H9 (cell line): ENCODE measurements at regions not wholly inside any gene's neighbourhood (a gene's known extent, or its start where the extent isn't known, plus 50 kb on each side); places are given as distances from the start of the nearest gene placed in this dataset.

ENCODE experiments used
- DNase-seq: peaks from one replicate; pipeline ENCODE4 v3.0.0-alpha.2; 2017
- H2AFZ ChIP-seq: one replicate; pipeline ENCODE4 v1.6.1; 2013; ENCODE audit warnings: mild to moderate bottlenecking, low read length, control low read depth, moderate library complexity
- H2AK5ac ChIP-seq: 2 replicates; pipeline ENCODE4 v1.6.1; 2013; ENCODE audit warnings: low read length, control low read depth, mixed read lengths; ENCODE audit not compliant: insufficient read length
- H2BK120ac ChIP-seq: one replicate; pipeline ENCODE4 v1.6.1; 2013; ENCODE audit warnings: low read depth, mild to moderate bottlenecking, low read length, control low read depth, inconsistent platforms; ENCODE audit not compliant: poor library complexity, severe bottlenecking
- H2BK12ac ChIP-seq: 2 replicates; pipeline ENCODE4 v1.6.1; 2013; ENCODE audit warnings: low read length, control low read depth, mixed read lengths, low read depth; ENCODE audit not compliant: insufficient read length
- H2BK15ac ChIP-seq: 2 replicates; pipeline ENCODE4 v1.6.1; 2013; ENCODE audit warnings: low read depth, low read length, control low read depth
- H2BK20ac ChIP-seq: one replicate; pipeline ENCODE4 v1.6.1; 2013; ENCODE audit warnings: low read depth, mild to moderate bottlenecking, low read length, control low read depth, inconsistent platforms; ENCODE audit not compliant: poor library complexity, severe bottlenecking
- H2BK5ac ChIP-seq: 2 replicates; pipeline ENCODE4 v1.6.1; 2013; ENCODE audit warnings: low read length, control low read depth, mixed read lengths; ENCODE audit not compliant: insufficient read length
- H3K14ac ChIP-seq: 2 replicates; pipeline ENCODE4 v1.6.1; 2013; ENCODE audit warnings: low read length, control low read depth; ENCODE audit not compliant: insufficient read depth
- H3K18ac ChIP-seq: 2 replicates; pipeline ENCODE4 v1.6.1; 2013; ENCODE audit warnings: low read depth, mild to moderate bottlenecking, mixed read lengths, low read length, control low read depth; ENCODE audit not compliant: insufficient read length
- H3K23ac ChIP-seq: 2 replicates; pipeline ENCODE4 v1.6.1; 2013; ENCODE audit warnings: low read length, control low read depth, mixed read lengths, low read depth; ENCODE audit not compliant: insufficient read length
- H3K23me2 ChIP-seq: 2 replicates; pipeline ENCODE4 v1.6.1; 2013; ENCODE audit warnings: low read depth, mild to moderate bottlenecking, mixed read lengths, low read length, control low read depth; ENCODE audit not compliant: insufficient read length, poor library complexity, severe bottlenecking
- H3K27ac ChIP-seq: 2 replicates; pipeline ENCODE4 v1.5.1; 2013; ENCODE audit warnings: low read length, control low read depth, mixed read lengths, low read depth; ENCODE audit not compliant: insufficient read length
- H3K27me3 ChIP-seq: 2 replicates; pipeline ENCODE4 v1.6.1; 2013; ENCODE audit warnings: low read length, control low read depth, inconsistent platforms; ENCODE audit not compliant: insufficient read depth
- H3K4ac ChIP-seq: 2 replicates; pipeline ENCODE4 v1.6.1; 2013; ENCODE audit warnings: low read depth, mild to moderate bottlenecking, control low read depth, inconsistent platforms, low read length, moderate library complexity
- H3K4me1 ChIP-seq: 2 replicates; pipeline ENCODE4 v1.6.1; 2013; ENCODE audit warnings: low read length, control low read depth, inconsistent platforms; ENCODE audit not compliant: insufficient read depth
- H3K4me2 ChIP-seq: 2 replicates; pipeline ENCODE4 v1.6.1; 2013; ENCODE audit warnings: low read length, control low read depth, mixed read lengths; ENCODE audit not compliant: insufficient read length, insufficient read depth
- H3K56ac ChIP-seq: 2 replicates; pipeline ENCODE4 v1.6.1; 2013; ENCODE audit warnings: low read depth, mild to moderate bottlenecking, mixed read lengths, low read length, control low read depth; ENCODE audit not compliant: insufficient read length
- H3K79me1 ChIP-seq: 2 replicates; pipeline ENCODE4 v1.6.1; 2013; ENCODE audit warnings: low read depth, mild to moderate bottlenecking, moderate library complexity, low read length, control low read depth, inconsistent platforms; ENCODE audit not compliant: insufficient read depth, poor library complexity, severe bottlenecking
- H3K79me2 ChIP-seq: 2 replicates; pipeline ENCODE4 v1.6.1; 2013; ENCODE audit warnings: low read length, control low read depth, inconsistent platforms; ENCODE audit not compliant: insufficient read depth
- H3K9ac ChIP-seq: 2 replicates; pipeline ENCODE4 v1.6.1; 2013; ENCODE audit warnings: low read length, control low read depth, mixed read lengths; ENCODE audit not compliant: insufficient read length; ENCODE audit errors: extremely low read depth
- H3K9me3 ChIP-seq: one replicate; pipeline ENCODE4 v1.6.1; 2013; ENCODE audit warnings: low read depth, low read length, inconsistent platforms; ENCODE audit not compliant: control insufficient read depth
- H3T11ph ChIP-seq: one replicate; pipeline ENCODE4 v1.6.1; 2013; ENCODE audit warnings: mild to moderate bottlenecking, low read length, control low read depth, inconsistent platforms
- H4K20me1 ChIP-seq: one replicate; pipeline ENCODE4 v1.6.1; 2013; ENCODE audit not compliant: control insufficient read depth, insufficient read length, insufficient read depth
- H4K5ac ChIP-seq: 2 replicates; pipeline ENCODE4 v1.6.1; 2013; ENCODE audit warnings: low read depth, mild to moderate bottlenecking, mixed read lengths, low read length, control low read depth; ENCODE audit not compliant: insufficient read length
- H4K8ac ChIP-seq: replicated peaks from 2 replicates; pipeline ENCODE4 v1.6.1; 2013; ENCODE audit warnings: low read length, control low read depth, mixed read lengths, low read depth; ENCODE audit not compliant: insufficient read length
- H4K91ac ChIP-seq: 2 replicates; pipeline ENCODE4 v1.6.1; 2013; ENCODE audit warnings: low read depth, mild to moderate bottlenecking, moderate library complexity, mixed read lengths, low read length, control low read depth; ENCODE audit not compliant: insufficient read length
- H3K27ac Mint-ChIP-seq, 3 experiments: 2 replicates in 2 of 3; 3 replicates in 1 of 3; pipeline ENCODE4 v1.8.0; 2020 to 2021; ENCODE audit warnings: mixed read lengths in 3 of 3, mild to moderate bottlenecking in 1 of 3, moderate library complexity in 1 of 3
- H3K27me3 Mint-ChIP-seq: 2 replicates; pipeline ENCODE4 v1.8.0; 2021; ENCODE audit warnings: low read depth, mild to moderate bottlenecking, moderate library complexity, mixed read lengths
- H3K36me3 Mint-ChIP-seq, 3 experiments: 2 replicates in 2 of 3; 3 replicates in 1 of 3; pipeline ENCODE4 v1.8.0; 2020 to 2021; ENCODE audit warnings: low read depth in 3 of 3, mixed read lengths in 3 of 3; ENCODE audit not compliant: insufficient read depth in 1 of 3
- H3K4me1 Mint-ChIP-seq, 2 experiments: 2 replicates each; pipeline ENCODE4 v1.8.0; 2020; ENCODE audit warnings: mixed read lengths in 2 of 2
- H3K4me3 Mint-ChIP-seq, 2 experiments: 2 replicates in 1 of 2; 3 replicates in 1 of 2; pipeline ENCODE4 v1.8.0; 2020 to 2021; ENCODE audit warnings: mild to moderate bottlenecking in 2 of 2, mixed read lengths in 2 of 2, moderate library complexity in 1 of 2
- H3K9me3 Mint-ChIP-seq, 2 experiments: 2 replicates in 1 of 2; 3 replicates in 1 of 2; pipeline ENCODE4 v1.8.0; 2020; ENCODE audit warnings: mild to moderate bottlenecking in 2 of 2, mixed read lengths in 2 of 2, moderate library complexity in 1 of 2
- WGBS: extraction: QIAGEN DNeasy Blood & Tissue Kit; methylation state at CpG from one replicate; pipeline ENCODE4 v1.1.7; 2013; ENCODE audit warnings: missing lambda C conversion rate, low lambda C conversion rate, mixed read lengths; ENCODE audit not compliant: insufficient read length; ENCODE audit errors: extremely low coverage; 5-methylcytosine and 5-hydroxymethylcytosine counted together
- TF ChIP-seq, protein P1 (sequence below): fragments of 200-600 bp; sonication (generic); conservative IDR thresholded peaks from 3 replicates; pipeline ENCODE4 v1.8.0; 2021; ENCODE audit warnings: antibody characterized with exemption, mild to moderate bottlenecking

DNA sequence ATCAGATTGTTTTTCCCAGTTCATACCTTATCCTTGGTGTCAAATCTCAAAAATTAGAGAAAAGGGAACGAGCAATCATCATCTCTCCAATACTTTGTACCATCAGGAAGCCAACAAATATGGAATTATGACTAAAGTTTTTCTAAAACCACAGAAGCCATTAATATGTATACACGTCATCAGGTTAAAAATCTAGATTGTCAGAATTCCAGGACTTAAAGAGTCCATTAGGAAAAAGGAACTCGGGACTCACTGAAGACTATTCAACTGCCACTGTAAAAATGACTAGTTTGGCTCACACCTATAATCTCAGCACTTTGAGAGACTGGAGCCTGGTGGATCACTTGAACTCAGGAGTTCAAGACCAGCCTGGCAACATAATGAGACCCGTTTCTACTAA lies 344.4 kb upstream of the LRRC4C start:
- Mint-ChIP-seq H3K36me3 (peaks cover 0 to 4% (median 3%) of the 10 kb centered on the region in 3 experiments; a peak in 2 of 7 replicates), H3K27me3 (no peaks in the 10 kb centered on the region), H3K27ac (no peak overlapping the region), H3K4me1 (peaks cover 0 to 5% of the 10 kb centered on the region in 2 experiments; a peak in 1 of 4 replicates), H3K9me3 (peaks cover 0 to 4% of the 10 kb centered on the region in 2 experiments; a peak in 3 of 5 replicates), H3K4me3 (no peak overlapping the region)
- Histone ChIP-seq H2BK5ac (no peak overlapping the region), H3K4me2 (no peak overlapping the region), H3K23me2 (no peaks in the 10 kb centered on the region), H3K4me1 (no peaks in the 10 kb centered on the region), H2BK20ac (no peak overlapping the region), H3K56ac (no peak overlapping the region), H4K20me1 (no peaks in the 10 kb centered on the region), H4K8ac (no peak overlapping the region), H2BK120ac (no peak overlapping the region), H4K5ac (no peak overlapping the region), H3K27ac (no peak overlapping the region), H3K23ac (no peak overlapping the region), H3K79me2 (no peaks in the 10 kb centered on the region), H2AK5ac (no peak overlapping the region), H2BK15ac (no peak overlapping the region), H3K9ac (no peak overlapping the region), H3K18ac (no peak overlapping the region), H4K91ac (no peak overlapping the region), H3K14ac (no peak overlapping the region), H3K79me1 (no peaks in the 10 kb centered on the region), H3K27me3 (no peaks in the 10 kb centered on the region), H3K9me3 (no peaks in the 10 kb centered on the region), H2AFZ (no peak overlapping the region), H3K4ac (no peak overlapping the region), H3T11ph (no peak overlapping the region), H2BK12ac (no peak overlapping the region)
- no CpG with 5 or more reads among the region's 4 CpGs for WGBS
- TF ChIP-seq, protein P1, sequence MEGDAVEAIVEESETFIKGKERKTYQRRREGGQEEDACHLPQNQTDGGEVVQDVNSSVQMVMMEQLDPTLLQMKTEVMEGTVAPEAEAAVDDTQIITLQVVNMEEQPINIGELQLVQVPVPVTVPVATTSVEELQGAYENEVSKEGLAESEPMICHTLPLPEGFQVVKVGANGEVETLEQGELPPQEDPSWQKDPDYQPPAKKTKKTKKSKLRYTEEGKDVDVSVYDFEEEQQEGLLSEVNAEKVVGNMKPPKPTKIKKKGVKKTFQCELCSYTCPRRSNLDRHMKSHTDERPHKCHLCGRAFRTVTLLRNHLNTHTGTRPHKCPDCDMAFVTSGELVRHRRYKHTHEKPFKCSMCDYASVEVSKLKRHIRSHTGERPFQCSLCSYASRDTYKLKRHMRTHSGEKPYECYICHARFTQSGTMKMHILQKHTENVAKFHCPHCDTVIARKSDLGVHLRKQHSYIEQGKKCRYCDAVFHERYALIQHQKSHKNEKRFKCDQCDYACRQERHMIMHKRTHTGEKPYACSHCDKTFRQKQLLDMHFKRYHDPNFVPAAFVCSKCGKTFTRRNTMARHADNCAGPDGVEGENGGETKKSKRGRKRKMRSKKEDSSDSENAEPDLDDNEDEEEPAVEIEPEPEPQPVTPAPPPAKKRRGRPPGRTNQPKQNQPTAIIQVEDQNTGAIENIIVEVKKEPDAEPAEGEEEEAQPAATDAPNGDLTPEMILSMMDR = no peak
- DNase-seq = no peak
